HG02642 (cell line): ENCODE measurements at regions not wholly inside any gene's neighbourhood (a gene's known extent, or its start where the extent isn't known, plus 50 kb on each side); places are given as distances from the start of the nearest gene placed in this dataset.

ENCODE experiments used
- ATAC-seq: cut with Tn5 transposase; IDR thresholded peaks from one replicate; pipeline ENCODE4 v1.9.1; 2021; ENCODE audit warnings: mild to moderate bottlenecking; ENCODE audit not compliant: unreplicated experiment, poor library complexity

- ATAC-seq = no peak
These were observed 72.3 kb upstream of the MGMT start for GRCh38 chr10:129394518-129395328.

GRCh38 chr10:129396021-129396722 is 70.9 kb upstream of the MGMT start:
- no peak for ATAC-seq

- no peak for ATAC-seq
These were observed 69.7 kb upstream of the MGMT start for GRCh38 chr10:129397198-129397974.

- no peak for ATAC-seq
These were observed 68.3 kb upstream of the MGMT start for GRCh38 chr10:129398711-129399141.

GRCh38 chr10:129400426-129400825 is 66.6 kb upstream of the MGMT start:
- ATAC-seq = no peak

- ATAC-seq = no peak
These were observed 64.6 kb upstream of the MGMT start for GRCh38 chr10:129402459-129402858.

GRCh38 chr10:129404091-129404490 is 63.0 kb upstream of the MGMT start:
- ATAC-seq = no peak

GRCh38 chr10:129405389-129405788 is 61.7 kb upstream of the MGMT start:
- ATAC-seq = no peak

GRCh38 chr10:129410688-129411392 is 56.2 kb upstream of the MGMT start:
- ATAC-seq = no peak

GRCh38 chr10:129411393-129411705 is 55.7 kb upstream of the MGMT start:
- no peak for ATAC-seq

GRCh38 chr10:129411772-129412171 is 55.3 kb upstream of the MGMT start:
- ATAC-seq = no peak

- no peak for ATAC-seq
These were observed 54.0 kb upstream of the MGMT start for GRCh38 chr10:129413024-129413423.

GRCh38 chr10:129415215-129416140 is 51.6 kb upstream of the MGMT start:
- ATAC-seq = no peak

- ATAC-seq = no peak
These were observed 50.9 kb upstream of the MGMT start for GRCh38 chr10:129416155-129416554.

GRCh38 chr10:129416956-129417765 is 49.9 kb upstream of the MGMT start:
- ATAC-seq = no peak
